ENCODE measurements at regions not wholly inside any gene's neighbourhood (a gene's known extent, or its start where the extent isn't known, plus 50 kb on each side); places are given as distances from the start of the nearest gene placed in this dataset.
"Not testable (repeated sequence)": the region's sequence is repeated elsewhere in the genome, so short reads cannot be mapped to it uniquely, and the experiment has no call there.

DNA sequence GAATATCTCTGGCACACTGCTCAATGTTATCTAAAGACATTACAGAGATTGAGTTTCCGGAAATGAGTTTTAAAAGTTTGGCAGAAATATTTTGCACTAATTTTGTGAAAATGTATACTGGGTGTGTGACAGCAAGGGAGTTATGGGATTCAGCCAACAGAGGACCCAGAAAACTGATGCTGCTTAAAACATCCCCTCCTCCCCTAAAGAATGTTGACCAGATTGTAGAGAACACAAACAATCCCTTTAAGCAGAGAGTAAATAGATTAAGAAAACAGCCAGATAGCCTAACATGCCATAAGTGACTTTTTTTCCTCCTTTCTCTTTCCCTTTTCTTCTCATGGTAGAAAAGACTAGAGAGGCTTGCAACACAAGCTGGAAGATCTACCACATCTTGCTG lies 928.0 kb upstream of the ALCAM start:
- no peak for DNase-seq

- not testable (repeated sequence) for DNase-seq
These were observed 921.3 kb upstream of the ALCAM start for GRCh38 chr3:104445252-104445919.

- DNase-seq: no peak
These were observed 919.0 kb upstream of the ALCAM start for GRCh38 chr3:104447681-104448080.

DNA sequence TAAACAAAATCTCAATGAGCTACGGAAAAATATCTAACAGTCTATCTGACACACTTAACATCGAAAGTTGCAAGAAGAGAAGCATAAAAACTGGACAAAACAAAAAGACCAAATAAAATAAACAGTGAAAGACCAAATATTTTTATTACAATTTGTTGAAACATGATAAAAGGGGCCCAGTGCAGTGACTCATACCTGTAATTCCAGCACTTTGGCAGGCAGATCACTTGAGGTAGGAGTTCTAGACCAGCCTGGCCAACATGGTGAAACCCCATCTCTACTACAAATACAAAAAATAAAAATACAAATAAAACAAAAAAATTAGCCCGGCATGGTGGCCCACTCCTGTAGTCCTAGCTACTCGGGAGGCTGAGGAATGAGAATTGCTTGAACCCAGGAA lies 914.0 kb upstream of the ALCAM start:
- DNase-seq: no peak

GRCh38 chr3:104458657-104459056 lies 908.1 kb upstream of the ALCAM start:
- no peak for DNase-seq

- DNase-seq: no peak
These were observed 906.0 kb upstream of the ALCAM start for GRCh38 chr3:104460477-104461406.

DNA sequence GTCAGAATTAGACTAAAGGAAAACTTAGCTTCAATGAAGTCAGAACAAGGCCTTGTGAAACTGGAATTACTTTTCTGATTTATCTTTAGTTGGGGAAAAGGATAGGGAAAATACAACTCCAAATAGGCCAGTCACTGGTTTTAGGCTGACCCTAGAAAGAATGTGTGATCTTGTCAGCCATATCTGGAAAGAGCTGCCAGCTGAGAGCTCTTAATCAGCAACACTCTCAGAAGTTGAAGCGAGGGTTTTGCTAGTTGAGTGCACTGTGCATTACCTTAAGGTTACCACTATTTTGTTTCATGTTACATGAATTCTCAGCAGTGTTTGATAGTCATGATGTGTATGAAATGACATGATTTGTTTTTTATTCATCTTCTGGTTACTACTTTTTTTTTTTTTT lies 905.3 kb upstream of the ALCAM start:
- no peak for DNase-seq

- DNase-seq: no peak
These were observed 894.5 kb upstream of the ALCAM start for GRCh38 chr3:104472221-104472620.

DNA sequence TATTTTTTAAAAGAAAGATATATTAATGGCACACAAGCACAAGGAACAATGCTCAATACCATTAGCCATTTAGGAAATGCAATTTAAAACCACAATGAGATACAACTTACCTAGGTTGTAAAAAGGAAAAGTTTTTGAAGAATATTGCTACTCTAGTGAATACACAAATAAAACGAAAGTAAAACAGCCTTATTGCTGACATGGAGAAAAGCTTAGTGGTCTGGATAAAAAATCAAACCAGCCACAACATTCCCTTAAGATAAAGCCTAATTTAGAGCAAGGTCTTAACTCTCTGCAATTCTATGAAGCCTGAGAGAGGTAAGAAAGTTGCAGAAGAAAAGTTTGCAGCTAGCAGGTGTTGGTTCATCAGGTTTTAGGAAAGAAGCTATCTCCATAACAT lies 892.7 kb upstream of the ALCAM start:
- no peak for DNase-seq

DNA sequence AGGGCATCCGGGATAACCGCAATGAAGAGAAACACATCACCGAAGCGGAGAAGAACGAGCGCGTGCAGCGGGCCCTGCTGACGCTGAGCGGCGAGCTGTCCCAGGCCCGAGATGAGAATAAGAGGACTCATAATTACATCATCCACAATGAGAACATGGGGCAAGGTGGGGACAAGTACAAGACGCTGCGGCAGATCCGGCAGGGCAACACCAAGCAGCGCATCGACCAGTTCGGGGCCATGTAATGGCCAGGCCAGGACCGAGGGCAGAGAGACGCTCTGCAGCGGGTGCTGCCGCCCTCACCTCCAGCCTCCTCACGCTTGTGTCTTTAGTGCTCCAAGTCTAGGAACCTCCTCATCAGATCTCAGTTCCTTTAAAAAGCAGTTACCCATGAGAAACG lies 863.7 kb upstream of the ALCAM start:
- DNase-seq: no peak

GRCh38 chr3:104510131-104510849 lies 856.4 kb upstream of the ALCAM start:
- no peak for DNase-seq

DNA sequence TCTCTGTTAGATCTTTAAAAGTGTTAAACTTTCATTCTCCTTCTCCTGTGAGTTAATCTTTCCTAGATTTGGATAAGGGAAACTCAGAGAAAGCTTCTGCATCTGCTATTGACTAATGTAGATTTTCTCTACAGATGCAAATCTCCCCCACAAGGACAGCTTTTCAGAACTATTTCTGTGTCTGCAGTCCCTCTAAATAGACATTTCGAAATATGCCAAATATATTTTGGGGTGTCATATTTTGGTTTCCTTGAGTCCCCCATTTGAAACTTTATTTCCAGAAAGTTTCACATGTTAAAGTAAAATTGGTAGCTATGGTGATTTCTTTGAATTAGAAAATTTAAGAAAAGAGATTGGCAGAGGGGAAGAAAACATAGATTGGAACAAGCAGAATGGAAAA lies 852.3 kb upstream of the ALCAM start:
- DNase-seq: no peak

GRCh38 chr3:104514776-104515175 lies 851.9 kb upstream of the ALCAM start:
- DNase-seq: no peak

GRCh38 chr3:104519068-104519467 lies 847.6 kb upstream of the ALCAM start:
- DNase-seq: no peak

DNA sequence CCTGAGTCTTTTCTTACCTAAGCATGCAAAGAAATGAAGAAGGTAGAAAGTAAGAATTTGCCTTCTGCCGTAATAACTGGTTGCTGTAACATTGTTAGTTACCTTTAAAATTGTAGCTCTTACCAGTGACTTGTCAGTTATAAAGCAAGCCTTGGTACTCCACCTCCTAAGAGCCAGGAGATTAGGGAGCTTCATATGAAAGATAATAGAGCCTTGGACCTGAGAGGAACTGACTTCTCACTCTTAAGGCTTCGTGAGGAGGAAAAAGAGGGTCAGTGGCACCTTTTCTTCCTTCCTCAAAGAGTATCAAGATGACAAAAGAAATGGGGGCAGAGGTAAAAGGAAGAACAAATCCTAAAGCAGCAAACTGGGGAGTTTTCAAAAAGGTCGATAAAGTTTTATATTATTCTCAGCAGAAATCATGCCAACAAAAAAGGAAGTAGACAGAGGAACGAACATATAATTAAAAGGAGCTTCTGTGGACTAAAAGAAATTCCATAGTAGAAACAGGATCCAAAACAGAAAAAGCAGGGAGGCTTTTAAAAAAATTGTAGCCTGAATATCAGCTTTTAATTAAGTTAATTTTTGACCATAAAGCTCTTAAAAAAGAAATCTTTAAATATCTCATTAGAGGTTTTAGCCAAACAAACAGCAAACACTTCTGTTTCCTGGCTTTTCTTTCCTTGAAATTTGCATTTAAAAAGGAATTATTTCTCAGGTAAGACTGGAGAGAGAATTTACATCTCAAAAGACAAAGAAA lies 847.1 kb upstream of the ALCAM start:
- DNase-seq: no peak

- no peak for DNase-seq
These were observed 846.5 kb upstream of the ALCAM start for GRCh38 chr3:104520228-104520655.

DNA sequence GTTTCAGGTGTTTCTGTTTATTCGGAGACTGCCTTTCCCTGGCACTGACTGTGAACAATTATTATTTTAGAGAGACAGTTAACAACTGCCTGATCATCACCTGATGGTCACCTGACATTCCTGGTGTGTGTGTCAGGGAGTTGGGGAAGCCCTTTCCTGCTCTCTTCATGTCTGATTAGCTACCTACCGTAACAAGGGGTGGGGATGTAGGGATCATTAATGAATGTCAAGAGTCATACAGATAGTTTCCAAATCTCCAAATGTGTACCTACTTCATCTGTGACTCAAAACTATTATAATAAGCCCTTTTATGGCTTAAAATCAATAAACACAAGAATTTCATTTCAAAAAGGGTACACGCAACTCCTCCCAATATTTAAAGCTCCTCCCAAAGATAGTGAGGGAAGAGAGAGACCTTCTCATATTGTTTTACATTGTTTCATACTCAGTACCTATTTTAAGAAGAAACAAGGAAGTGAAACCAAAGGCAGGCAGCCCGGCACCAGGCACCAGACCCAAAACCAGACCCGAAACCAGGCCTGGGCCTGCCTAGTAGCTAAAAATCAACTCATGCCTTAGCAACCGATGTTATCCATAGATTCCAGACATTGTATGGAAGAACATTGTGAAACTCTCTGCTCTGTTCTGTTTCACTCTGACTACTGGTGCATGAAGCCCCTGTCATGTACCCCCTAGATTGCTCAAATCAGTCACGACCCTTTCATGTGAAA lies 844.9 kb upstream of the ALCAM start:
- no peak for DNase-seq

DNA sequence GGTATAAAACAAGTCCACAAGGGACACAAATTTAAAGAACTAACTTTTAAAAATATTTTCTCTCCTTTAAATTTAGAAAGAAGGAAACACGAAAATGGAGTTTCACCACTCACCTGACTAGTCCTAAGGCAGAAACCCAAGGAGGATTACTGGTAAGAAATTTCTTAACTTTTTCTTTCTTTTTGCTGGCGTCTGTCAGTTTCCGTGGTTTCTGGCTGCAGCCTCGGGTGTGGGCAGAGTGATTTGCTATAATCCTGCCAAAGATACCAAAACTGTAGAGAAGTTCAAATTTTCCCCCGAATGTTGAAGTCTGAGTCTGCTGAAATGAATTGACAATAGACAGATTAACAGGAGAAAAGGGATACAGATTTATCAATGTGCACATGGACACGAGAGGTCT lies 843.6 kb upstream of the ALCAM start:
- DNase-seq: no peak

DNA sequence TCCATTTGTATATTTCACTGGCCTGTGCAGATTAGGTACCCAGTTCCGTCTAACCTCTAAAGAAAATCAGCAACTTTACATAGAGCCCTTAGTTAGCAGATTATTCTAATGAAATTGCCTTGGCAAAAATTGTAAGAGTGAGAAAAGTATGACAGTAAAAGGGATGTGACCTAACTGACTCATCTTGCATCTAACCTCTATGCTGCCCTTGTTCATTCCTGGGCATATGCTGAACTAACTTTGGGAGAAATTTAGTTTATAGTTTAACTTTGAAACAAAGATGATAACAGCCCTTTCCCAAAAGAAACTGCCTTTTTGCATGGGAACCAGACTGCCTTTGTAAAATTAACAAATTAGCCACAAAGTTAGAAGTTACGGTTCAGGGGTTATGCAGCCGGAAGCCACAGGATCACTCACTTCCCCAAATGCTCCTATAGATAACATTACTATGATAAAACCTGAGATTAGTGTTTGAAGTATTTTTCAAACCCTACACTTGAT lies 839.8 kb upstream of the ALCAM start:
- DNase-seq: no peak

GRCh38 chr3:104530934-104531333 lies 835.8 kb upstream of the ALCAM start:
- no peak for DNase-seq

GRCh38 chr3:104536715-104537114 lies 830.0 kb upstream of the ALCAM start:
- no peak for DNase-seq

DNA sequence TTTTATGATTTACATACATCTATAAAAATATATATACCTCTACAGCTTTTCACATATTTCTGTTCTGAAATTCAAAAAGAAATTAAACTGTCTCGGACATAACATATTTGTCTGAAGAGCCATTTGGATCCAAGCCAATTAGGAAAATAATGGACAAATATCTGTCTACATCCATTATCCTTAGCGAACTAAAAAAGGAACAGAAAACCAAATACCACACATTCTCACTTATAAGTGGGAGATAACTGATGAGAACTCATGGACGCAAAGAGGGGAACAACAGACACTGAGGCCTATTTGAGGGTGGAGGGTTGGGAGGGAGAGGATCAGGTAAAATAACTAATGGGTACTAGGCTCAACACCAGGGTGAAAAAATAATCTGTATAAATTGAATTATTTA lies 829.4 kb upstream of the ALCAM start:
- no peak for DNase-seq
